NCI-H345 (cell line): ENCODE measurements at regions not wholly inside any gene's neighbourhood (a gene's known extent, or its start where the extent isn't known, plus 50 kb on each side); places are given as distances from the start of the nearest gene placed in this dataset.

Source experiments
- DNase-seq: peaks from one replicate; lab custom pipeline; 2025; lab: John Stamatoyannopoulos, UW

DNA sequence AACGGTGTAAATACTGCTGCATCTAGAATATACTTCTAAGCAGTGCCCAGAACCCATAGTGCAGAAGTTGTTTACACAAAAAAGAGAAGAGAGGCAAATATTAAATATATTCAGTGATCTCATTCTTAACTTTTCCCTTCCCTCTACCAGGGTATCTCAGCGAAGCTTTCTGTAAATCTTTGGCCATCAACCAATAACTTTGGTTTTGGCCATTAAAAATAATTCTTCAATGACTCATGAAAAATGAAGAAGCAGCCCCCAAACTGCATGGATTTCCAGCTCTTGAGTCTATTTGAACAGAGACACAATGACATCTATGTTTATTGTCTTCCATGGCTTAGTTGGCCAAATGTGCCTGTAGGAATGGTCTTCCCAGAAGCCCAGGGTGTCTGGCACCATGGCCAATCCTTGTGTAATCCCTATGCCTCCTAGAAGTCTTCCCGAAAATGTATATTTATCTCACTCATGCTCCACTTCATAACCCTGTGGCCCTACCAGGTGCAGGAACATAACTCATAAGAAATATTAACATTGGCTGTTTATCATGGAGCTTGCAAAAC lies 646.6 kb downstream of the TOX3 start:
- DNase-seq, result no peak

DNA sequence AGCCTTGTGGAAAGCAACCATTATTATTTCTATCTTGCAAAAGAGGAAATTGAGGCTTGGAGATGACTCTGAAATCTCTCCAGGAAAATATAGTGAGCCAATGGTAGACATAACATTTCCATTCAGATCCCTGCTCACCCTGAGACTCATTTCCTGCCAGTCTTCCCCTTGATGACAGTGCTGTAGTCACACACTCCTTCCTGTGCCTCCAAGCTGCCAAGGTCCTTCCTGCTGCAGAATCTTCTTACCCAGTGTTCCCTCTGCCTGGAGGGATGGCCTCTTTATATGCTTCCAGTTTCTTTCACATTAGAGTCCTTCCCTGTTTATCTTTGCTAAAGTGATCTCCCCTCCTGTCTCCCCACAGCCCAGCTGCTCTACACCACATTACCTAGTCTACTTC lies 648.1 kb downstream of the TOX3 start:
- no peak for DNase-seq

DNA sequence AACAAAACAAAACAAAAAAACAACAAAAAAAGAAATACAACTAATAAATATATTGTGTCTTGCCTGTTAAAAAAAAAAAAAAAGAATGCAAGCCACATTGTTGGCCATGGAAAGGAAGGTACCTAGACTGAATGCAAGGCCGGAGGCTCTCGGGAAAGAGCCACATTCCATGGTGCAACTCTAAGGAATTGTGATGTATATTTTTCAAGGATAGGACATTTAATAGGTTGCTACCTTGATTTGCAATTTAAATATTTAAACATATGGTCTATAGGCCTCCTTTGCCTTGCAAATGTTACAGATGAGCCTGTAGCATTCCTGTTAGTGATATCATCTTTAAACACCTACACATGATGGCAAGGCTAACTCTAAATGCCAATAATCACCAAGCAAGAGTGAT lies 650.9 kb downstream of the TOX3 start:
- no peak for DNase-seq

DNA sequence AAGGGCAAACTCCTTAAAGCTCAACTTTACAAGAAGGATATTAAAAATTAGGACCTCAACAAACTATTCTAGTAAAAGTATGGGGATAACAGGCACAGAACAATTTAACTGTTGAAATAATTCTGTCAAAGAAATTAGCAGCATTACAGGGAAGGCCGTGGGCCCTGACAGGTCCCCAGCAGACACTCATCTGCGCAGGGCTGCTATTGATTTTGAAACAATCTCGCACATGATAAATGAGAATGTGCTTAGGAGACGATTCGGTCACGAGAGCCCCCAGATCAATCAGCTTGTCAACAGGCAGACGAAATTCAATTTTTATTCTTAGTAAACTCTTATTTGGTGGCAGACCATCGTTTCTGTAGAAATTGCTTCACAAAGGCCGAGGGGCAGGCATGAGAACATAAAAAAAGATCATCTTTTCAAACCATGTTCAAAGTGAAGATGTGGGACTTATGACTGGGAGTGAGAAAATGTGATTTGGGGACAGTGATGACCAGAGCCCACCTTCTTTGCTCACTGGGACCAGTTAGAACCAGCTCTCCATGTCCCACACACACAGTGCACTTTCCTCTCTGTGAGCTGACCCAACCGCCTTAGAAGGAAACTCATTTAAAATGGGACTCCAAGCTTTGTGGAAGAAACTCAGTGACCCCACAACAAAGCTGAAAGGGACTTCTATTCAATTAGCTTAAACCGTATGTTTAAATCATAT lies 654.5 kb downstream of the TOX3 start:
- no peak for DNase-seq

DNA sequence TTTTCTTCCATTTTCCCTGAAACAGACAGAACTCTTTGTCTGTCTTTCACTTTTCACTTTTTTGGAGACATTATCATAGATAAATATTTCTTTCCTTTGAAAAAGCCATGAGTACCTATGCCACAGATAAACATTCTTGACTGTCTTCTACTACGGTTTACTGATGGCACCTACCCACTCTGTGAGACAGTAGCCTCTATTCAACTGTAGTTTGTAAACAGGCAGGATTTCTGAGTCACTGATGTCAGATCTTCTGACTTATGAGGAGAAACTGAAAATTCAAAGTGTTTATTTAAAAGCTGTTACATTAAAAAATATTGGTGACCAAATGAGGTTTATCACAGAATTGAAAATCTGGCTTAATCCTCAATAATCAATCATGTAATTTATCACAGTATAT lies 658.4 kb downstream of the TOX3 start:
- DNase-seq, result no peak

DNA sequence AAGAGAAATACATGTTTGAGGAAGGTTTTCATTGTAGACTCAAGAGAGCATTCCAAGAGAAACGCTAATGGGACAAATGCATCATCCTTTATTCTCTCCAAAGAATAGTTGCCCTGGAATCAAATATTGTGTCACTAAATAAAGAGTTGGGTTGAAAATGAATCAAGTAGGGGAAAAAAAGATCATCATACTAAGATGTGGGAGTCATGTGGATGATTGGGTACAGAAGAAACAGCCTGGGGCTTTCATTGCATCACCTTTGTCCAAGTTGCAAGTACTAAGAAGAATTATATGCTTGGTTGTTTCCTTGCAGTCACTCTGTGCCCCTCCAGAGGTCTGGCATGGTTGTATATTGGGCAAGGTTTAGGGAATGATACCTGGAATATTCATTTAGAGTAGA lies 658.9 kb downstream of the TOX3 start:
- no peak for DNase-seq

DNA sequence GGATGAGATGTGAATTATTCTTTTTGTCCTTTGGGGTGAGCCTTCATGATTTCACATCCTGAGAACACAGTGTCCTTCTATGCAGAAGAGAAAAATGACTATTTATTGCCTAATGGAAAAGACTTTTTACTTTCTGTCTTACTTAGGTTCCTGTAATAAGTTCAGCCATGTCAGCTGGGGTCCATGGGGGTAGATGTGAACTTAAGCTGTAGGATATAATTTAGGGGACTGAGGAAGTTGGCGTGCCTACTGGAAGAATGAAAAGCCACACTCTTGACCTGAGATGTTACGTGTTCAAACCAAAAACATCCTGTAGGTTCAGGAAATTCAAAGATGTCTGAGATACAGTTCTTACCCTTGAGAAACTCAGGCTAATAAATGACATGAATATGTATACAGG lies 660.5 kb downstream of the TOX3 start:
- no peak for DNase-seq

DNA sequence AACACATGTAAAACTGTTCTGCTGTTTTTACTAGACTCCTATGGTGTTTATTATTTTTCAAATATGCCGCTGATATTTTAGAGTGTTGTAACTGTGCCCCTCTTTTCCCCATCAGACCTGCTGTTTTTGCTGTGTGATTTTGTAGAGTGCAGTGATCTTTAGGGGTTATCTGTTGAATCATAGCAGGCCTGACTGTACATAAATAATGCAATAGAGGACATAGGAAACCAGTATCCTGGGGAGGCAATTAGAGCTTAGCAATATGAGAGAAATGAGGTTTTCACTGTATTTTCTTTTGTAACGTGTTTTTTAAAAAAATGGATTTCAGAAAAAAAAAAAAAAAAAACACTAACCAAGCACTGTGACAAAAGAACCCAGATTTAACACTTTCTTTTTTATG lies 662.2 kb downstream of the TOX3 start:
- DNase-seq, result no peak

DNA sequence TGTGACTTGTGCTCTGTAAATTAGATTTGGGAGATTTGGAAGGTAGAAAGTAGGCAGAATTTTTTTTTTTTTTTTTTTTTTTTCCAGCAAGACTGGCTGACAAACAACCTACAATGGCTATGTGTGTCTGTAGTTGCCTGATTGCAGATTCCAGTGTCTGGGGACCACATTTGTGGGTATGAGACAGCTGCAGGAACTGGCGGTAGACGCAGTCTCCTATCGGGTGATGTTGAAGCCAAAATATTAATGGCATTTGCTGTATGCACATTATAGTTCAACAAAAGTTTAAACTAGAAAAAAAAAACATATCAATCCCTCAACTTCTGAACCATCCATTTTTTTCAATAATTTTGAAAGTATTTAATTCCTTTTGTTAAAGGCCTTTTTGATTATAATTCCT lies 665.2 kb downstream of the TOX3 start:
- DNase-seq, result no peak

DNA sequence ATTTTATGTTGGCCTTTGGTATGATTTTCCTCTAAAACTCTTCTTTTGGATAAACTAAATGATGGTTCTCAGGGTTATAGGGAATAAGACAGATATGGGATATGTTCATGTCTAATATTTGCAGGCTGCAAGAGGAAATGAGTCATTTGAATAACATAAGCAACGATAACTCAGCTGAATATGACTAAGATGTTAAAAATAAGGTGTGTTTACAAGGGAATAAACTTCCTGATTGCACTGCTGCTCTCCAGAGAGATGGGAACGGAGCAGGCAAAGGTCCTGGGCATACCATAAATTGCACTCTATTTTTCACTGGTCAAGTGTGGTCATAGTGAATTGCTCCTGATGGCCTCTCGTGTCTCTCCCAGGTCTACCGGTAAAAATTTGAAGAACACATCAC lies 666.2 kb downstream of the TOX3 start:
- DNase-seq, result no peak

DNA sequence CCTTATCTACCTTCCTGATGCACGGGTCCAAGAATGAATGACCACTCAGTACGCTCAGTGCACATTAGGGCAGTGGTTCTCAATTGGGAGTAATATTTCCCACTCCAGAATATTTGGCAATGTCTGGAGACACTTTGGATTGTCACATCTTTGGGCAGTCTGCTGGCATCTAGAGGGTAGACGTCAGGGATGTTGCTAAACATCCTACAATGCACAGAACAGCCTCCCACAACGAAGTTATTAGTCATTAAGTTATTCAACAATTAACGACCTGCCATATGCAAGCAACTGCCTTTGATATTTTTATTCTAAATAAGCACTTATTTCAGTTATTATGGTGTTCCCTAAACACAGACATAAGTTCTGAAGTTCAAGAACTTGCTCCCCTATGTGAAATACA lies 669.3 kb downstream of the TOX3 start:
- no peak for DNase-seq

DNA sequence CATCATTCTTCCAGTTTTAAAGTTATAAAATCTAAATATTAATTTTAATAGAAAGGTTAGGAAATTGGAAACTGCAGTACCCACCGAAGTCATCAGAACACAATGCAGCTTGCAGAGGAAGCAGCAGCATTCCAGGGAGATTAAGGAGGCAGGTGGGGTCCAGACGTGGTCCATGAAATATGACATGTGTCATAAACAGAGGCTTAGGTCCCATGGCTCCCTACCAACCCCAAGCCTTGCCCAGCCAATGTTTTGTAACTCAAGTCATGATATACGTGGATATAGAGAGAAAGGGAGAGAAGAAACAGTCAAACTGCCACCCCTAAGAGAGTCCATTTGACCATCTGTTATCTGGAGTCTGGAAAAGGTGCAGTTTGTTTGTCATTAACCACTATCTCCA lies 670.0 kb downstream of the TOX3 start:
- DNase-seq, result no peak

DNA sequence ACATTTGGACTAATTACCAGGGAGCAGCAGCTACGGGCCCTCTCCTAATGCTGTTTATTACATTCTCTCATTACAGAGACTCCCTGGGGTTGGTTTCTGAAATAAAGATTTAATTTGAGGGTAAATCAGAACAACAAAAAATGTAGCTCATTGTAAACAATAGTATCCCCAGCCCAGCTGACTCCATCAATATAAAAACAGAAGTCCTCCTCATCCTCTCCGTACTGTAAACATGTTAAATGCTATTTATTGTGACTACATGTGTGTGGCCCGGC lies 670.4 kb downstream of the TOX3 start:
- DNase-seq, result no peak

DNA sequence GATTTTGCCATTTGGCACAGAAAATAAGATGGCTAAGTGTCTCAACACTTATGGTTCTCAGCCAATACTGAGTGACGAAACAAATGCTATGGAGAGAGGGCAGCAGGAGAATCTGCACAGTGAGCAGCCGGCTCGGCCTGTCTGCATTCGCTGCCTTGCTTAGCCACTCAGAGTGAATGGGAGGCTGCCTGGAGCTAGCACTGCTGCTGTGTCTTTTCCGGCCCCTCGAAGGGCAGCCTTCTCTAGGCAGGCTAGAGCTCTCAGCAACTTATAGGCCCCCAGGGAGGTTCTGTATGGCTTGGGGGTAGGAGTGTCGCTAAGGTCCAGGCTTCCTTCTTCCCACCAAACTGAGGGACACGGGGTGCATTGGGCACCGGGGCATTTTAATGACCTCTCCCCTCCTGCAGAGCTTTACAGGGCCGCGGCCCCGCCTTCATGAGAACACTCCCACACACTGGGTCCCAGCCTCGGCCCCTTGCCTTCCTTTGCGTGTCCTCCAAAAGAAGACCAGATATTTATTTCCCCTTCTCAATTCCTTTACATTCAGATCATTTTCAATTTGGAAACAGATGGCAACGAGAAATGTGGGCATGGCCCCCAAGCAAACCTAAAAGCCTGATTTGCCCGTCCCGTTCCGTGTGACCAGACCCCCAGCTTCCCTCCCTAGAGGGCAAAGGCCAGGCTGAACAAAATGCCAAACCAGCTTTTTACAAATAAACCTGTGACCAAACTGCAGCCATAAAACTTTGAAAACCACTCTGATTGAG lies 670.9 kb downstream of the TOX3 start:
- DNase-seq, result no peak

DNA sequence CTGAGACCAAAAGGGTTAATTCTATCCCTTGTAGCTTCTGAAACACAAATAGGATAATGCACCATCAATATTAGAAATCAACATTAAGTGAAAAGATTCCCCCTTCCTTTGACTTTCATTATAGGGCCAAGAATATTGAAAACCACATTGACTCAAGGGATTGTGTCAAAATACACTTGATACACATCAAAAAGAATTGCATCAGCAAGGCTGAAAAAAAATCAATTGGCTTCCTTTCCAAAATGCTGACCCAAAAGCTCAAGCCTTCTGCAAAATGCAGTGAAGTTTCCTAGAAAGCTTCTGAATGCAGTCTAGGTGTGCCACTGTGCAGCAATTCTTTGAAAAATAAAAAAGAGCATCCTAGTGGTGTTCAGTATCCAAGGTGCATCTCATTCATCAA lies 674.4 kb downstream of the TOX3 start:
- no peak for DNase-seq

DNA sequence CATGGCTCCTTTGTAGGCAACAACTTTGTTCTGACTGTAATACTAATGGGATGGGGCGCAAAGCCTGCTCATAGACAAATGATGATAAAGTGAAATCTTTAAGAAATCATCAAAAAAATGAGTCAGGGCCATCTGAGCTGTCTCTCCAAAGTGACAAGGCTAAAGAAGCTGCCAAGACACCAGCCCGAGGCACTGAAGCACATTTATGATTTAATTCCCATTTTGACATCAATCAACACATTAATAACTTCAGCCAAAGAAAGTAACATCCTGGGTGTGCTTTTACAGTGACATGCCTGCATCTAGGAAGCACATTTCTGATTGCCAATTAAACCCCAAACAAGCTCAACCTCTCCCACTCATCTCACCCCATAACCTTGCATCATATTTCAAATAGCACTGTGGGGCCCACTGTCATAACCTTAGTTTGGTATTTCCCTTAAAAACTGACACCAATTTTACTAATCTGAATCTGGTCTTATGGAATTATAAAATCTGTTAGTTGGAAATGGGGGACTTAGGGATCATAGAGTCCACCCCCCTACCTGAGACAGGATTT lies 676.6 kb downstream of the TOX3 start:
- DNase-seq, result no peak

DNA sequence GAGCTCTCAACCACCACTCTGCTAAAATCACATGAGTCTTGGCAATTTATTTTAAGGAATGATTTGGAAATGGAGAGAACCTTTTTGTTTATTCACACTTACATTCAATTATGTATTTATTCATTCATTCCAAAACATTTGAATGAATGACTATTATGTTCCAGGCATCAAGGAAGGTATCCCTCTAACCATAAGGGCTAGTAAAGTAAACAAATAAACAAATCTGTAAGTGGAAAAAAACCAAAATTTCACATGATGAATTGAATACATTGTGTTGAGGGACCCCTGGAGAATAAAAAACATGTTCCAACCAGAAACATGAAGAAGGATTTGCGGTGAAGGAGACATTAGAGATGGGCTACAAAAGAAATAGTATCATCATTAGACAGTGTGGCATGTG lies 677.8 kb downstream of the TOX3 start:
- DNase-seq, result no peak

DNA sequence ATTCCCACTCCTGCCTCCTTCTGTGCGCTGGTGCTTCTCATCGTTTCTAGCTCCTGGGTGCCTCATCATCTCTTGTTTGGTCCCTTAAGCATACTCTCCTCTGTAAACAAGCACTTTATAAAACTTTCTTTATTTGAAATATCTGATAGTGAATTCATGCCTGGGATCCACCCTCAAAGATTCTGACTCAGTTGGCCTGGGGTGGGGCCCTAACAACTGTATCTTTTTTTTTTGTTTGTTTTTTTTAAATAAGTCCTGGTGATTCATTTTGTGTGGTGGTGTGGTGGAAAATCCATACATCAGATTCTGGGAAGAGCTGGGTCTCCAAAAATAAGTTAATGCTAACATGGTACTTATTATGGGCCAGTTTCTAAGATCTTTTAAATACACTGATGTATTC lies 678.3 kb downstream of the TOX3 start:
- no peak for DNase-seq

DNA sequence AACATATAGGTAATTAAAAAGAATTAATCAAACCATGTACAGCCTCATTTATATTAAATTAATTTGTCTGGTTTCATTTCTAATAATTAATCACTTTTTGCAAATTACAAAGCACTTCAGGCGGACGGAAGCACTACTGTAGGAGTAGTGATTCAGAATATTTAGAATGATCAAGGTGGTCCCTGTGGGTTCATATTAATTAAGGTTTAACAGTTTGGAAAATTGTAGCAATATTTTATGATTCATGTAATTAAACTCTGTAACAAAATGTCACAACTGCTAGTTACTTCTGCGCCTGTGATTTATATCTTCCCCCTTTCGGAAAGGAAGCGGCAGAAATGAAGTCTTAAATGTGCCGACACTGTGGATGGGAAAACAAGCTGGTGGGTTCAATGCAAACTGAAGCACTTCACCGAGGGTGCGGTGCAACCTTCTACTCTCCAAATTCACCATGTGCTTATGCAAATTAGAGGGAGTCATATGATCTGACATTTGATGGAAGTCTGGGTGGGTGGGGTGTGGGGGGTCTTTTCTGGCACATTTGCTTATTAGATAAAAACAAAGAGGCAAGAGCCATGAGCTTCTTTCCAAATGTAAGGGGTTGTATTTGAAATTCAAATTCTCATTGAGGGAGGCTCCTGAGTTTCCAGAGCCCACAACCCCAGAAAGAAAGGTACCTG lies 679.4 kb downstream of the TOX3 start:
- no peak for DNase-seq

DNA sequence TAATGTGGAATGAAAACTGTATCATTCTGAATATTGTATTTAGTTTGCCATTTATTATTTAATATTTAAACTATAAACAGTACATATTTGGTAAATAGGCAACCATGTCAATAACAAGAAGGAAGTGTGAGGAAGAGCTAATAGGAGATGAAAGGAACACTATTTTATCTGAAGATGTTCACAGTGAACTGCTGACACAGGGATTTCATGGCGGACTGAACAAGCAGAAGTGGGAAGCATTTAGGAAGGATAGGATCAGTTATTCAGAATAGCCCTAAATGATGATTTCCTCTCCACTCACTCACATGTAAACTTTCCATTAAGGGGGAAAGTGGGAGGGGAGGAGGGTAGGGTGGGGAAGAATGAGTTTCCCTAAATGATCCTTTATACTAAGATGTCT lies 682.4 kb downstream of the TOX3 start:
- DNase-seq, result no peak

DNA sequence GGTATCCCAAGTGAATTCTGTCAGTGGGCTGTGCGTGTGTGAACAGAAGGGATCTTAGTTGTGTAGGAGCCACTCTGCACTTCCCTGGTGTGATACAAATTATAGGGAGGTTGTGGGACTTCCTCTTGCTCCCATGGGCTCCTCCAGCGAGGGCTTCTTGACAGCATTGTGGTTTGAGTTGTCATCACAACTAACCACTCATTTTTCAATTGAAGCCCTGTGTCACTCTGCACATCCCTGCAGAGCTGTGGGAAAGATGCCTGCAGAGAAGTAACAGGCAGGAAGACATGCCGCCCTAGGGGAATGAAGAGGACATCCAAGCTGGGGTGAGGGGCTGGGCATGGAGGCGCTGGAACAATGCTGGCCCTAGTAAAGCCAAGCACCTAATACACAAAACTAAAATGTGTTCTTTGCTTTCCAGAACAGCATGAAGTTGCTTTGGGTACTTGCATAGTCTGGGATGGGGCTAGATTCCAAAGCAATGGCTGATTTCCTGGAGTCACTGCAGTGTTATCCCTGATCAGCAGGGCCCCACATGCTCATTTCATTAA lies 692.5 kb downstream of the TOX3 start:
- no peak for DNase-seq

DNA sequence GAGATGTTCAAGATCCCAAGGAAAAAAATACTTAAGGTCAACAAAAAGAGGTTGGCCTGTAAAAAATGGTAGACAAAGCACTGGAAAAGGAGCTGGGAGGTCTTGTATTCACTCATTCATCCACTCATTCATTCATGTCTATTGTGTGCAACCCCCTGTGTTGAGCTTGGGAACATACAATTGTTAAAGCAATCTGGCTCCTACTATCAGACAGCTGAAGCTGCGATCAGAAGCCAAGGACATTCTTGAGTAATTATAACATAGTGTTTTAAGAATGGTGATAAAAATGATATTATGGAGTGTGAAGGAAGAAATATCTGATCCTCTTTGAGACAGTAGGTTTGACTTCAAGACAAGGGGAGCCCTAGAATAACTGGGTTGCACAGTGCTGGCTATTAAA lies 693.4 kb downstream of the TOX3 start:
- DNase-seq, result no peak

DNA sequence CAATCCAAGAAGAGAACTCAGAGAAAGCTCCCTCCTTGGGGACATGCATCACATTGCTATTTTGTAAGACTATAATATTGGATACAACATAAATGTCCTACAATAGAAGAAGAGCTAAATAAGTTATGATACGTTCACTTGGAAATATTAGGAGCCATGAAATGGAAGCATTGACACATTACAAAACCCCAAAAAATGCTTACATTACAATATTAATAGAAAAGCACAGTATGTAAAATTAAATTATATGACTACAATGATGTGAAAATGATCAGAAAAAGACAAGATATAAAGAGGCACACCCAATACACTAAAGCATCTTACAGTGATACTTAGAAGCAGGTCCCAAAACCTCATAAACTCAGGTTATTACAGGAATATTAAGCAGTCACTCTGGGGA lies 694.1 kb downstream of the TOX3 start:
- DNase-seq, result no peak
